Caco-2 (cell line): ENCODE measurements at regions not wholly inside any gene's neighbourhood (a gene's known extent, or its start where the extent isn't known, plus 50 kb on each side); places are given as distances from the start of the nearest gene placed in this dataset.

Source experiments
- BruUV-seq: library from RNA; stranded (reverse); fragments of 400-500 nt; replicated peaks from 2 replicates; lab custom pipeline; 2021; lab: Mats Ljungman, UMichigan
- CTCF ChIA-PET: fragments of 300-600 bp; sonication (Branson Sonifier 250); formaldehyde crosslinking; loops from one replicate; lab custom pipeline; 2022; ENCODE audit warnings: antibody characterized with exemption; lab: Charles Lee
- POLR2A ChIA-PET: fragments of 300-600 bp; sonication (Branson Sonifier 250); formaldehyde crosslinking; loops from one replicate; lab custom pipeline; 2022; ENCODE audit warnings: antibody characterized with exemption; lab: Charles Lee
- DNase-seq, 2 experiments: peaks; one replicate each; pipeline versions ENCODE4 v3.0.0 to v3.0.0-alpha.2; 2020 to 2022
- H3K27me3 ChIP-seq: replicated peaks from 2 replicates; pipeline ENCODE4 v1.6.0; 2011; ENCODE audit warnings: low read length; ENCODE audit not compliant: control insufficient read depth, insufficient read depth
- H3K36me3 ChIP-seq: 2 replicates; pipeline ENCODE4 v1.5.1; 2011; ENCODE audit warnings: low read length; ENCODE audit not compliant: control insufficient read depth, insufficient read depth
- H3K4me1 ChIP-seq: fragments of 250-450 bp; sonication (Bioruptor Pico); 2 replicates; pipeline ENCODE4 v1.5.1; 2020; ENCODE audit warnings: mild to moderate bottlenecking
- H3K4me3 ChIP-seq: 2 replicates; pipeline ENCODE4 v1.5.1; 2011; ENCODE audit warnings: low read depth, mild to moderate bottlenecking, control low read depth, low read length
- H3K9me3 ChIP-seq: fragments of 250-450 bp; sonication (Bioruptor Pico); 2 replicates; pipeline ENCODE4 v1.5.1; 2020; ENCODE audit warnings: mild to moderate bottlenecking, moderate library complexity
- H3K27ac Mint-ChIP-seq: one replicate; pipeline ENCODE4 v1.8.0; 2022; ENCODE audit warnings: mixed read lengths; ENCODE audit not compliant: unreplicated experiment
- H3K27me3 Mint-ChIP-seq: one replicate; pipeline ENCODE4 v1.8.0; 2022; ENCODE audit warnings: mixed read lengths; ENCODE audit not compliant: insufficient read depth, unreplicated experiment
- H3K36me3 Mint-ChIP-seq: one replicate; pipeline ENCODE4 v1.8.0; 2022; ENCODE audit warnings: mild to moderate bottlenecking, mixed read lengths; ENCODE audit not compliant: insufficient read depth, unreplicated experiment
- H3K4me1 Mint-ChIP-seq: one replicate; pipeline ENCODE4 v1.8.0; 2022; ENCODE audit warnings: low read depth, mixed read lengths; ENCODE audit not compliant: unreplicated experiment
- H3K4me3 Mint-ChIP-seq: one replicate; pipeline ENCODE4 v1.8.0; 2022; ENCODE audit warnings: mild to moderate bottlenecking, moderate library complexity, mixed read lengths; ENCODE audit not compliant: unreplicated experiment
- H3K9me3 Mint-ChIP-seq: one replicate; pipeline ENCODE4 v1.8.0; 2022; ENCODE audit warnings: mixed read lengths; ENCODE audit not compliant: unreplicated experiment
- CTCF ChIP-seq, 2 experiments: fragments of 200-600 bp in 1 of 2; IDR thresholded peaks; 1 replicate in 1 of 2; 2 replicates in 1 of 2; pipeline versions ENCODE4 v1.5.1 to v1.8.0; 2011 to 2022; ENCODE audit warnings: antibody characterized with exemption in 1 of 2, control low read depth in 1 of 2, inconsistent platforms in 1 of 2, low read depth in 1 of 2, low read length in 1 of 2, mild to moderate bottlenecking in 1 of 2, moderate library complexity in 1 of 2; ENCODE audit not compliant: insufficient read depth in 1 of 2, severe bottlenecking in 1 of 2, unreplicated experiment in 1 of 2
- intact Hi-C: fragments of 100-400 bp; cut with micrococcal nuclease; formaldehyde crosslinking; loops from one replicate; pipeline ENCODE4 v1.10.0; 2022; ENCODE audit not compliant: unreplicated experiment

GRCh38 chr14:65794674-65795279 lies 382.2 kb downstream of the FUT8 start:
- TF ChIP-seq CTCF (IDR thresholded peaks at IDR 0.05; ENCODE audit: insufficient read depth in 1 of 2, low read depth in 1 of 2, low read length in 1 of 2, severe bottlenecking in 1 of 2, unreplicated experiment in 1 of 2), result no peak
- CTCF ChIA-PET, result interaction anchor here (0.6 kb wide), 1 partner anchor 506 kb away, joined by 3 read pairs; no protein-coding TSS in a partner anchor
- no peaks in the 10 kb centered on the region for H3K27me3 ChIP-seq
- intact Hi-C loops, result no loop called here
- H3K4me3 Mint-ChIP-seq, result no peak overlapping the region
- DNase-seq, result no peak
- peaks cover 5% of the 10 kb centered on the region for H3K27me3 Mint-ChIP-seq
- BruUV-seq, result no TSS peak
- H3K36me3 ChIP-seq, result no peaks in the 10 kb centered on the region
- H3K4me3 ChIP-seq, result no peak overlapping the region
- no peaks in the 10 kb centered on the region; the same call in 1 of the 2 replicates for H3K9me3 ChIP-seq
- POLR2A ChIA-PET, result no interaction called here
- no peaks in the 10 kb centered on the region for H3K4me1 Mint-ChIP-seq
- no peak overlapping the region for H3K27ac Mint-ChIP-seq
- H3K4me1 ChIP-seq, result no peaks in the 10 kb centered on the region; the same call in 1 of the 2 replicates
- no peaks in the 10 kb centered on the region for H3K9me3 Mint-ChIP-seq
- H3K36me3 Mint-ChIP-seq, result no peaks in the 10 kb centered on the region

GRCh38 chr14:65798216-65798615 lies 385.7 kb downstream of the FUT8 start:
- Mint-ChIP-seq H3K4me1 (no peaks in the 10 kb centered on the region), H3K27me3 (peaks cover 5% of the 10 kb centered on the region), H3K9me3 (no peaks in the 10 kb centered on the region), H3K36me3 (no peaks in the 10 kb centered on the region), H3K4me3 (no peak overlapping the region), H3K27ac (no peak overlapping the region)
- Histone ChIP-seq H3K36me3 (no peaks in the 10 kb centered on the region), H3K9me3 (no peaks in the 10 kb centered on the region; the same call in 1 of the 2 replicates), H3K4me1 (no peaks in the 10 kb centered on the region), H3K27me3 (no peaks in the 10 kb centered on the region), H3K4me3 (no peak overlapping the region)
- no TSS peak for BruUV-seq
- CTCF ChIA-PET, result no interaction called here
- POLR2A ChIA-PET, result no interaction called here
- no peak for DNase-seq
- intact Hi-C loops, result no loop called here
- TF ChIP-seq CTCF (IDR thresholded peaks at IDR 0.05; ENCODE audit: insufficient read depth in 1 of 2, low read depth in 1 of 2, low read length in 1 of 2, severe bottlenecking in 1 of 2, unreplicated experiment in 1 of 2), result no peak

- DNase-seq, result no peak
- H3K4me1 Mint-ChIP-seq, result no peaks in the 10 kb centered on the region
- Histone ChIP-seq H3K4me1 (no peaks in the 10 kb centered on the region), H3K4me3 (no peak overlapping the region), H3K36me3 (no peaks in the 10 kb centered on the region), H3K27me3 (no peaks in the 10 kb centered on the region), H3K9me3 (no peaks in the 10 kb centered on the region)
- intact Hi-C loops, result no loop called here
- no peaks in the 10 kb centered on the region for H3K36me3 Mint-ChIP-seq
- H3K27me3 Mint-ChIP-seq, result peaks cover 5% of the 10 kb centered on the region
- TF ChIP-seq CTCF (IDR thresholded peaks at IDR 0.05; ENCODE audit: insufficient read depth in 1 of 2, low read depth in 1 of 2, low read length in 1 of 2, severe bottlenecking in 1 of 2, unreplicated experiment in 1 of 2), result no peak
- BruUV-seq, result no TSS peak
- CTCF ChIA-PET, result no interaction called here
- H3K9me3 Mint-ChIP-seq, result no peaks in the 10 kb centered on the region
- H3K4me3 Mint-ChIP-seq, result no peak overlapping the region
- H3K27ac Mint-ChIP-seq, result no peak overlapping the region
- POLR2A ChIA-PET, result no interaction called here
Measured at GRCh38 chr14:65800694-65801093, 388.2 kb downstream of the FUT8 start.
